Gastrocnemius medialis (tissue), 4 donors: ENCODE measurements at regions not wholly inside any gene's neighbourhood (a gene's known extent, or its start where the extent isn't known, plus 50 kb on each side); places are given as distances from the start of the nearest gene placed in this dataset.

Source experiments
- ATAC-seq, 2 donors: fragments of 150-250 bp; one replicate each; pipeline ENCODE4 v1.9.1; 2016
- DNase-seq, 2 donors: peaks; one replicate each; pipeline ENCODE4 v3.0.0-alpha.2; 2019
- H3K27ac ChIP-seq, 4 donors: fragments of 200-600 bp; sonication (generic); 1 replicate in 1 of 4; 2 replicates in 3 of 4; pipeline ENCODE4 v1.5.1; 2016 to 2018; ENCODE audit warnings: mild to moderate bottlenecking in 2 of 4, moderate library complexity in 1 of 4
- H3K27me3 ChIP-seq, 3 donors: fragments of 200-600 bp; sonication (generic) in 2 of 3; 1 replicate in 1 of 3; 2 replicates in 2 of 3; pipeline versions ENCODE4 v1.5.1 to v1.6.0; 2016 to 2019; ENCODE audit warnings: mild to moderate bottlenecking in 1 of 3, moderate library complexity in 1 of 3
- H3K36me3 ChIP-seq, 2 donors: fragments of 200-600 bp; sonication (generic) in 1 of 2; one replicate each; pipeline ENCODE4 v1.5.1; 2017 to 2018
- H3K4me1 ChIP-seq, 2 donors: fragments of 200-600 bp; sonication (generic) in 1 of 2; one replicate each; pipeline ENCODE4 v1.5.1; 2016 to 2017; ENCODE audit warnings: mild to moderate bottlenecking in 2 of 2
- H3K4me3 ChIP-seq, 4 donors: fragments of 200-600 bp; sonication (generic) in 3 of 4; 1 replicate in 1 of 4; 2 replicates in 3 of 4; pipeline ENCODE4 v1.5.1; 2016 to 2019; ENCODE audit warnings: mild to moderate bottlenecking in 2 of 4
- H3K9me3 ChIP-seq, 3 donors: fragments of 200-600 bp; sonication (generic) in 2 of 3; 1 replicate in 1 of 3; 2 replicates in 2 of 3; pipeline ENCODE4 v1.5.1; 2016 to 2019
- CTCF ChIP-seq, 5 experiments: fragments of 450-650 bp in 3 of 5; fragments of 200-600 bp in 2 of 5; sonication (generic) in 2 of 5; IDR thresholded peaks in 4 of 5; conservative IDR thresholded peaks in 1 of 5; 1 replicate in 4 of 5; 2 replicates in 1 of 5; pipeline ENCODE4 v1.5.1; 2016 to 2019; ENCODE audit warnings: antibody characterized with exemption in 5 of 5, mild to moderate bottlenecking in 3 of 5, moderate library complexity in 3 of 5
- POLR2A ChIP-seq, 2 donors: fragments of 450-650 bp; IDR thresholded peaks; one replicate each; pipeline ENCODE4 v1.6.1; 2017; ENCODE audit warnings: antibody characterized with exemption in 2 of 2, mild to moderate bottlenecking in 2 of 2, moderate library complexity in 2 of 2
- in situ Hi-C, 4 donors: fragments of 200-750 bp; cut with MboI; loops; one replicate each; pipeline versions ENCODE4 v1.15.0 to v1.8.0; 2017; ENCODE audit warnings: low sequenced_read_pairs in 4 of 4
- intact Hi-C: fragments of 100-400 bp; cut with DNase I; formaldehyde crosslinking; loops from one replicate; pipeline ENCODE4 v1.15.1; 2023; ENCODE audit warnings: low total_unique reads

- ATAC-seq, result peak in 1 of 2 donors; percentile 42
- H3K9me3 ChIP-seq, result no peaks in the 10 kb centered on the region
- no peak for DNase-seq
- no peak overlapping the region for H3K27ac ChIP-seq
- no peaks in the 10 kb centered on the region for H3K27me3 ChIP-seq
- H3K36me3 ChIP-seq, result no peaks in the 10 kb centered on the region
- in situ Hi-C loops, result no loop called here
- intact Hi-C loops, result no loop called here
- TF ChIP-seq POLR2A (IDR thresholded peaks at IDR 0.05), result no peak
- no peak for TF ChIP-seq CTCF (IDR thresholded peaks at IDR 0.05 in 4 of 5, conservative IDR thresholded peaks at IDR 0.05 in 1 of 5)
- no peak overlapping the region for H3K4me3 ChIP-seq
- H3K4me1 ChIP-seq, result peaks cover 5 to 10% of the 10 kb centered on the region in 2 donors
These were observed 63.4 kb upstream of the KLF3 start for GRCh38 chr4:38600575-38600974.

- no peak for DNase-seq
- in situ Hi-C loops, result no loop called here
- no peak for TF ChIP-seq POLR2A (IDR thresholded peaks at IDR 0.05)
- Histone ChIP-seq H3K9me3 (no peaks in the 10 kb centered on the region), H3K27me3 (no peaks in the 10 kb centered on the region), H3K4me1 (peaks cover 6 to 17% of the 10 kb centered on the region in 2 donors), H3K27ac (no peak overlapping the region), H3K4me3 (no peak overlapping the region), H3K36me3 (no peaks in the 10 kb centered on the region)
- intact Hi-C loops, result no loop called here
- peak in 1 of 2 donors; percentile 17 for ATAC-seq
These were observed 62.6 kb upstream of the KLF3 start for GRCh38 chr4:38601244-38601915.

- intact Hi-C loops, result no loop called here
- H3K27ac ChIP-seq, result no peak overlapping the region
- ATAC-seq (no peak), DNase-seq (no peak)
- TF ChIP-seq POLR2A (IDR thresholded peaks at IDR 0.05), result no peak
- no peak for TF ChIP-seq CTCF (IDR thresholded peaks at IDR 0.05 in 4 of 5, conservative IDR thresholded peaks at IDR 0.05 in 1 of 5)
- H3K9me3 ChIP-seq, result no peaks in the 10 kb centered on the region
- in situ Hi-C loops, result no loop called here
- no peaks in the 10 kb centered on the region for H3K27me3 ChIP-seq
- peaks cover 8 to 17% of the 10 kb centered on the region in 2 donors for H3K4me1 ChIP-seq
- no peak overlapping the region for H3K4me3 ChIP-seq
- no peaks in the 10 kb centered on the region for H3K36me3 ChIP-seq
These were observed 62.1 kb upstream of the KLF3 start for GRCh38 chr4:38601916-38602291.

GRCh38 chr4:38603652-38604051 lies 60.3 kb upstream of the KLF3 start:
- no peak for DNase-seq
- no peaks in the 10 kb centered on the region for H3K9me3 ChIP-seq
- no peaks in the 10 kb centered on the region for H3K27me3 ChIP-seq
- TF ChIP-seq POLR2A (IDR thresholded peaks at IDR 0.05), result no peak
- no peak for TF ChIP-seq CTCF (IDR thresholded peaks at IDR 0.05 in 4 of 5, conservative IDR thresholded peaks at IDR 0.05 in 1 of 5)
- intact Hi-C loops (no loop called here), in situ Hi-C loops (no loop called here)
- no peaks in the 10 kb centered on the region for H3K36me3 ChIP-seq
- no peak for ATAC-seq
- no peak overlapping the region for H3K4me3 ChIP-seq
- no peak overlapping the region for H3K27ac ChIP-seq
- H3K4me1 ChIP-seq, result peaks cover 8 to 17% of the 10 kb centered on the region in 2 donors

- H3K9me3 ChIP-seq, result no peaks in the 10 kb centered on the region
- H3K4me1 ChIP-seq, result peaks cover 8 to 17% of the 10 kb centered on the region in 2 donors
- intact Hi-C loops (no loop called here), in situ Hi-C loops (no loop called here)
- no peaks in the 10 kb centered on the region for H3K27me3 ChIP-seq
- H3K36me3 ChIP-seq, result no peaks in the 10 kb centered on the region
- no peak overlapping the region for H3K4me3 ChIP-seq
- TF ChIP-seq POLR2A (IDR thresholded peaks at IDR 0.05) (no peak), CTCF (IDR thresholded peaks at IDR 0.05 in 4 of 5, conservative IDR thresholded peaks at IDR 0.05 in 1 of 5) (no peak)
- DNase-seq (no peak), ATAC-seq (peak in 1 of 2 donors; percentile 8)
- peak overlapping the region in 2 of 4 donors; percentile 33 to 61 for H3K27ac ChIP-seq
These were observed 58.7 kb upstream of the KLF3 start for GRCh38 chr4:38605181-38605752.
